RWPE2 (cell line): ENCODE measurements at regions not wholly inside any gene's neighbourhood (a gene's known extent, or its start where the extent isn't known, plus 50 kb on each side); places are given as distances from the start of the nearest gene placed in this dataset.
"Not testable (repeated sequence)": the region's sequence is repeated elsewhere in the genome, so short reads cannot be mapped to it uniquely, and the experiment has no call there.

Experiments used
- ATAC-seq: fragments of 200-7000 bp; cut with Tn5 transposase; 3 replicates; pipeline ENCODE4 v1.9.1; 2021; ENCODE audit warnings: low read depth
- DNase-seq: peaks from one replicate; pipeline ENCODE4 v3.0.0-alpha.2; 2020; ENCODE audit warnings: low spot score
- H3K27ac ChIP-seq: fragments of 450-650 bp; 2 replicates; pipeline ENCODE4 v1.5.1; 2017; ENCODE audit warnings: mild to moderate bottlenecking; ENCODE audit not compliant: poor library complexity, severe bottlenecking
- H3K27me3 ChIP-seq: fragments of 250-450 bp; sonication (Bioruptor Pico); 2 replicates; pipeline ENCODE4 v1.5.1; 2021; ENCODE audit warnings: mild to moderate bottlenecking, moderate library complexity; ENCODE audit not compliant: insufficient read depth, poor library complexity, severe bottlenecking
- H3K36me3 ChIP-seq: fragments of 250-450 bp; sonication (Bioruptor Pico); 2 replicates; pipeline ENCODE4 v1.5.1; 2020; ENCODE audit warnings: low read depth, mild to moderate bottlenecking, moderate library complexity
- H3K4me1 ChIP-seq: fragments of 250-450 bp; sonication (Bioruptor Pico); 2 replicates; pipeline ENCODE4 v1.5.1; 2021; ENCODE audit warnings: mild to moderate bottlenecking, moderate library complexity; ENCODE audit not compliant: insufficient read depth, poor library complexity, severe bottlenecking
- H3K4me3 ChIP-seq: fragments of 250-450 bp; sonication (Bioruptor Pico); 2 replicates; pipeline ENCODE4 v1.5.1; 2021; ENCODE audit warnings: mild to moderate bottlenecking, moderate library complexity; ENCODE audit not compliant: severe bottlenecking
- H3K9me3 ChIP-seq: fragments of 250-450 bp; sonication (Bioruptor Pico); 2 replicates; pipeline ENCODE4 v1.5.1; 2021; ENCODE audit warnings: mild to moderate bottlenecking, moderate library complexity; ENCODE audit not compliant: severe bottlenecking
- TF ChIP-seq, protein P1 (sequence below): fragments of 450-650 bp; IDR thresholded peaks from one replicate; pipeline ENCODE4 v1.5.1; 2017; ENCODE audit warnings: mild to moderate bottlenecking, moderate library complexity; ENCODE audit not compliant: poor library complexity, severe bottlenecking

- TF ChIP-seq, protein P1, sequence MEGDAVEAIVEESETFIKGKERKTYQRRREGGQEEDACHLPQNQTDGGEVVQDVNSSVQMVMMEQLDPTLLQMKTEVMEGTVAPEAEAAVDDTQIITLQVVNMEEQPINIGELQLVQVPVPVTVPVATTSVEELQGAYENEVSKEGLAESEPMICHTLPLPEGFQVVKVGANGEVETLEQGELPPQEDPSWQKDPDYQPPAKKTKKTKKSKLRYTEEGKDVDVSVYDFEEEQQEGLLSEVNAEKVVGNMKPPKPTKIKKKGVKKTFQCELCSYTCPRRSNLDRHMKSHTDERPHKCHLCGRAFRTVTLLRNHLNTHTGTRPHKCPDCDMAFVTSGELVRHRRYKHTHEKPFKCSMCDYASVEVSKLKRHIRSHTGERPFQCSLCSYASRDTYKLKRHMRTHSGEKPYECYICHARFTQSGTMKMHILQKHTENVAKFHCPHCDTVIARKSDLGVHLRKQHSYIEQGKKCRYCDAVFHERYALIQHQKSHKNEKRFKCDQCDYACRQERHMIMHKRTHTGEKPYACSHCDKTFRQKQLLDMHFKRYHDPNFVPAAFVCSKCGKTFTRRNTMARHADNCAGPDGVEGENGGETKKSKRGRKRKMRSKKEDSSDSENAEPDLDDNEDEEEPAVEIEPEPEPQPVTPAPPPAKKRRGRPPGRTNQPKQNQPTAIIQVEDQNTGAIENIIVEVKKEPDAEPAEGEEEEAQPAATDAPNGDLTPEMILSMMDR: no peak
- no peak overlapping the region for H3K4me3 ChIP-seq
- no peaks in the 10 kb centered on the region for H3K27me3 ChIP-seq
- H3K9me3 ChIP-seq: no peaks in the 10 kb centered on the region
- no peaks in the 10 kb centered on the region for H3K4me1 ChIP-seq
- ATAC-seq (no peak), DNase-seq (no peak)
- no peaks in the 10 kb centered on the region for H3K36me3 ChIP-seq
- no peak overlapping the region for H3K27ac ChIP-seq
Measured at GRCh38 chr21:35982717-35983116, 77.6 kb downstream of the SETD4 start.

DNA sequence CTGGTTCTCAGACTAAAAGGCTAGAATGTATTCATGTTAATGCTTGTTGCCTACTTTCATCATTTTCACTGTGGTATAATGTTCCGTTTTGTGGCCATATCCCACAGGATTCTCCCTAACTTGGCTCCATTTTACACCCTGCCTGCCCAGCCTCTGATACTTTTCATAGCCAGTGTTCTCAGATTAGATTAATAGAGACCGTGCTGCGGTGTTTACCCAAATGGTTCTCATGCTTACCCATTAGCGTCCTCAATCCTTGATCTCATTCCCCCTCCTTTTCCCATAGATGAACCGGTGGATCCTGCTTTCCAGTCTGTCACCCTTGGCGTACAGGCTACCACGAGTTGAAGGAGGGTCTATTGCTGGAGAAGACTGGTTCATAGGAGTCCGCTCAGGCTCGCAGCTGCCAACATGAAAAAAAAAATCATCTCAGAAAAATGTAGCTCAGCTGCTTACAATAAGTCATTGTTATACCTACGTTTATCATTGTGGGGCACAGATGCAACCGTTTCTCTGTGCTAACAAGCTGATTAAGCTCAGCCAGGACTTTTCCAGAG is 78.7 kb downstream of the SETD4 start:
- Histone ChIP-seq H3K4me3 (no peak overlapping the region), H3K27me3 (no peaks in the 10 kb centered on the region), H3K36me3 (no peaks in the 10 kb centered on the region), H3K27ac (no peak overlapping the region), H3K9me3 (no peaks in the 10 kb centered on the region), H3K4me1 (no peaks in the 10 kb centered on the region)
- no peak for ATAC-seq
- TF ChIP-seq, protein P1: no peak
- no peak for DNase-seq

DNA sequence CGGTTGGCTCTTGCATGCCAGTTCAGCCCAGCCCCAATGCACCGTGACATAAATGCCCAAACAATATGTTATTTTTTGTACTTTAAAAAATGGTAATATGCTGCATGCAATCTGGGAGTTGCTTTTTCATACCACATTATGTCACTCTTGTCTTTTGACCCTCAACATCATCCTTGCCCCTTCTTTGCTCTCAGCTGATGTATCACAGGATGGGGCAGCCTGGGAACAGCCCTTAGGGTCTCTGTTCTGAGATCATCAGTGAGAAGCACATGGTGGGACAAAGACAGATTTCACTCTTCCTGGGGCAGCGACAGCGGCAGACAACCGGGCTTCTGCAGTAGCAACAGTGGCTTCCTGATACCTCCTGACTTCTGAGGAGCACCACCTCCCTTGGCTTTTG is 79.5 kb downstream of the SETD4 start:
- no peak overlapping the region for H3K4me3 ChIP-seq
- ATAC-seq: no peak
- no peaks in the 10 kb centered on the region for H3K36me3 ChIP-seq
- no peak overlapping the region for H3K27ac ChIP-seq
- TF ChIP-seq, protein P1: no peak
- DNase-seq: no peak
- no peaks in the 10 kb centered on the region for H3K27me3 ChIP-seq
- no peaks in the 10 kb centered on the region for H3K9me3 ChIP-seq
- H3K4me1 ChIP-seq: no peaks in the 10 kb centered on the region

GRCh38 chr21:35977860-35978259 is 82.5 kb downstream of the SETD4 start:
- not testable (repeated sequence) for H3K4me3 ChIP-seq, ATAC-seq, H3K4me1 ChIP-seq, H3K27ac ChIP-seq, DNase-seq, H3K9me3 ChIP-seq, H3K27me3 ChIP-seq, H3K36me3 ChIP-seq

- Histone ChIP-seq H3K4me3 (no peak overlapping the region), H3K27ac (no peak overlapping the region), H3K9me3 (no peaks in the 10 kb centered on the region), H3K4me1 (no peaks in the 10 kb centered on the region), H3K36me3 (no peaks in the 10 kb centered on the region), H3K27me3 (no peaks in the 10 kb centered on the region)
- DNase-seq: no peak
- TF ChIP-seq, protein P1: no peak
- ATAC-seq: no peak
Measured at GRCh38 chr21:35976929-35977328, 83.4 kb downstream of the SETD4 start.
